ENCODE measurements at regions not wholly inside any gene's neighbourhood (a gene's known extent, or its start where the extent isn't known, plus 50 kb on each side); places are given as distances from the start of the nearest gene placed in this dataset.

- peak; percentile 57 to 90 for DNase-seq
- Histone ChIP-seq H4K12ac (ENCODE audit: low read depth, low read length) (no peak overlapping the region), H3K9ac (ENCODE audit: low read length) (no peak overlapping the region), H3K4me1 (ENCODE audit: control insufficient read depth in 1 of 2, insufficient read depth in 2 of 2, low read length in 2 of 2) (peaks cover 7 to 11% of the 10 kb centered on the region in 2 experiments), H3K27me3 (ENCODE audit: insufficient read depth, low read length) (no peaks in the 10 kb centered on the region), H2BK12ac (ENCODE audit: low read length) (peak overlapping the region; percentile 20), H2AFZ (ENCODE audit: insufficient read depth, low read length, poor library complexity) (no peak overlapping the region), H3K4me2 (ENCODE audit: low read length) (no peak overlapping the region), H2AK5ac (ENCODE audit: low read length) (no peak overlapping the region), H4K8ac (ENCODE audit: low read depth, low read length) (no peak overlapping the region), H3K4ac (ENCODE audit: low read depth, low read length) (no peak overlapping the region), H2BK5ac (ENCODE audit: low read depth, low read length, poor library complexity) (no peak overlapping the region), H4K91ac (ENCODE audit: low read depth, low read length) (no peak overlapping the region), H3K14ac (ENCODE audit: low read length) (no peak overlapping the region), H3K4me3 (ENCODE audit: low read depth, low read length) (no peak overlapping the region), H3K79me1 (ENCODE audit: low read length) (peaks cover 9% of the 10 kb centered on the region), H3K9me3 (ENCODE audit: insufficient read depth, low read depth, low read length) (peaks cover 2% of the 10 kb centered on the region), H3K18ac (ENCODE audit: low read length) (no peak overlapping the region), H3K36me3 (ENCODE audit: control insufficient read depth in 1 of 2, insufficient read depth in 2 of 2, low read length in 2 of 2) (no peaks in the 10 kb centered on the region), H2BK120ac (ENCODE audit: insufficient read depth, low read length, poor library complexity) (peak overlapping the region; percentile 74), H3K79me2 (ENCODE audit: control insufficient read depth, insufficient read depth, low read length, poor library complexity) (peaks cover 2% of the 10 kb centered on the region), H3K27ac (ENCODE audit: low read depth, low read length) (no peak overlapping the region), H3K23ac (ENCODE audit: low read length) (no peak overlapping the region)
- WGBS (ENCODE audit: extremely low coverage, insufficient coverage, insufficient read length): no CpG with 5 or more reads among the region's 2 CpGs
Measured at GRCh38 chr11:11047851-11048610, 190.2 kb upstream of the ZBED5 start.

GRCh38 chr11:11046781-11047180 lies 188.9 kb upstream of the ZBED5 start:
- Histone ChIP-seq H3K27me3 (ENCODE audit: insufficient read depth, low read length) (no peaks in the 10 kb centered on the region), H4K91ac (ENCODE audit: low read depth, low read length) (no peak overlapping the region), H3K79me1 (ENCODE audit: low read length) (peaks cover 9% of the 10 kb centered on the region), H3K4me2 (ENCODE audit: low read length) (no peak overlapping the region), H3K79me2 (ENCODE audit: control insufficient read depth, insufficient read depth, low read length, poor library complexity) (peaks cover 2% of the 10 kb centered on the region), H2BK5ac (ENCODE audit: low read depth, low read length, poor library complexity) (no peak overlapping the region), H3K9me3 (ENCODE audit: insufficient read depth, low read depth, low read length) (peaks cover 2% of the 10 kb centered on the region), H3K36me3 (ENCODE audit: control insufficient read depth in 1 of 2, insufficient read depth in 2 of 2, low read length in 2 of 2) (no peaks in the 10 kb centered on the region), H3K9ac (ENCODE audit: low read length) (no peak overlapping the region), H2AFZ (ENCODE audit: insufficient read depth, low read length, poor library complexity) (no peak overlapping the region), H2BK120ac (ENCODE audit: insufficient read depth, low read length, poor library complexity) (no peak overlapping the region), H3K4me1 (ENCODE audit: control insufficient read depth in 1 of 2, insufficient read depth in 2 of 2, low read length in 2 of 2) (peaks cover 7 to 11% of the 10 kb centered on the region in 2 experiments), H3K23ac (ENCODE audit: low read length) (no peak overlapping the region), H2BK12ac (ENCODE audit: low read length) (no peak overlapping the region), H4K8ac (ENCODE audit: low read depth, low read length) (no peak overlapping the region), H4K12ac (ENCODE audit: low read depth, low read length) (no peak overlapping the region), H3K14ac (ENCODE audit: low read length) (no peak overlapping the region), H2AK5ac (ENCODE audit: low read length) (no peak overlapping the region), H3K27ac (ENCODE audit: low read depth, low read length) (no peak overlapping the region), H3K4me3 (ENCODE audit: low read depth, low read length) (no peak overlapping the region), H3K18ac (ENCODE audit: low read length) (no peak overlapping the region), H3K4ac (ENCODE audit: low read depth, low read length) (no peak overlapping the region)
- no CpG with 5 or more reads among the region's 4 CpGs for WGBS (ENCODE audit: extremely low coverage, insufficient coverage, insufficient read length)
- peak; percentile 40 to 73 for DNase-seq

DNA sequence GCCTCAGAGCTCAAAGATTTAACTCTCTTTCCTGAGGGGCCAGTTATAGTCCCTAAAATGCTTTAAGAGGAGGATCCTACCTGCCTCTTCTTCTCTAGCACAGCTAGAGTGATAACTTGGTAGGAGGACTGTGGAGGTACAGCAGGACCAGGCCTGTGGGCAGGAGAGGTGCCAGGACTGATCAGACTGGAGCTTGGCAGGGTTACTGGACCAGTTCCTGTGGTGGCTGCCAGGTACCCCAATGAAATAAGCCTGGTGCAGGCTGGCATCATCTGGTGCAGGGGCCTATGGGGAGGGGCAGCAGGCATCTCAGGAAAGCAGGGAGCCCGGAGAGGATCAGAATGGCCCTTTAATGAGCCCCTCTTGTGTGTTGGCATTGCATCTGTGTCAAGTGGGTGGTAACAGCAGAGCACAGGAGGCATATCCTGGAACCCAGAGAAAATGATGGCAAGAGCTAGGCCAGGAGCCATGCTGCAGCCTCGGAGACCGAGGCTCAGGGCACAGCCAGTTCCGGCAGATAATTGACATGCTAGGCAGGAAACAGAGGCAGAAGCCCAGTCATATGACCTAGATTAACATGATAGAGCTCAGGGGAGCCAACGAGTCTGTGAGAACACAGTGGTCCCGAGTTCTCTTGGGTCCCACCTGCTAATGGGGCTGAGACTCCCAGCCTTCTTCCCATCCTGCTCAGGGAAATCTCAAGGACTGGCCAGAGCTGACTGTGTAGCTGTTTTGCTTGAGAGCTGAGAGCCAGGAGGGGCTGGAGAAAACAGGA lies 187.5 kb upstream of the ZBED5 start:
- no CpG with 5 or more reads among the region's 6 CpGs for WGBS (ENCODE audit: extremely low coverage, insufficient coverage, insufficient read length)
- Histone ChIP-seq H3K14ac (ENCODE audit: low read length) (no peak overlapping the region), H2BK120ac (ENCODE audit: insufficient read depth, low read length, poor library complexity) (no peak overlapping the region)

DNA sequence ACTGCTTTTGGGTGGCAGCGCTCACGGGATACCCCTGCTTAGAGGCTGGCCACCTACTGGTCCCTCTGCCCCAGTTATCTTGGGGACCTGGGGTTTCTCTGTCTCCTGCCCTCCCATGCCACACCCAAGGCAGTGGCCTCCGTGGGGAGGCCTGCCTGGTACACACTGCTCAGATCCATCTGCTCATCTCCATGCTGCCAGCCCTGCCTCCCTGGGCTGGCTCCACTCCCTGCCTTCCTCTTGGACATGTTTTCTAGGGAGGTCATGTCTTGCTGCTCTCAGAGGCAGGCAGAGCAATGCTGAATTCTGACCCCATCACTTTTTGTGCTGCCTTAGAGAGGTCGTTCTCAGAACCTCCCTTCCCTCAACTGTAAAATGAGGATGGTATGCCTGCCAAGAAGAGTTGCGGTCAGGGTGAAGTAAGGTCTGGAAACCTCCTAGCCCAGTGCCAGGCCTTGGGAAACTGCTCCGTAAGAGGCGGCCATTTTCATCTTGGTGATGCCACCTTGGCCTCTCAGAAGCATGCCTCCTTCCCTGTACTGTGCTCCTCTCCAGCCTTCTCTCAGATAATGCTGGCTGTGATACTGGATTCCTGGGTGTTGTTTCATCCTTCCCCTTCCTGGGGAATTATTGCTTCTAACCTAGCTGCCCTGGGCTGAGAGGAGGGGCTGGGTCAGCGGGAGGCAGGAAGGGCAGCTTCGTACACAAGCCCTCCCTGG lies 186.4 kb upstream of the ZBED5 start:
- Histone ChIP-seq H3K9me3 (ENCODE audit: insufficient read depth, low read depth, low read length) (peaks cover 2% of the 10 kb centered on the region), H3K23ac (ENCODE audit: low read length) (no peak overlapping the region), H4K91ac (ENCODE audit: low read depth, low read length) (no peak overlapping the region), H2AK5ac (ENCODE audit: low read length) (no peak overlapping the region), H4K8ac (ENCODE audit: low read depth, low read length) (no peak overlapping the region), H3K79me1 (ENCODE audit: low read length) (peaks cover 9% of the 10 kb centered on the region), H3K9ac (ENCODE audit: low read length) (no peak overlapping the region), H3K27me3 (ENCODE audit: insufficient read depth, low read length) (no peaks in the 10 kb centered on the region), H3K4me1 (ENCODE audit: control insufficient read depth in 1 of 2, insufficient read depth in 2 of 2, low read length in 2 of 2) (peaks cover 7 to 11% of the 10 kb centered on the region in 2 experiments), H3K14ac (ENCODE audit: low read length) (no peak overlapping the region), H4K12ac (ENCODE audit: low read depth, low read length) (no peak overlapping the region), H3K4me3 (ENCODE audit: low read depth, low read length) (no peak overlapping the region), H2BK120ac (ENCODE audit: insufficient read depth, low read length, poor library complexity) (no peak overlapping the region), H2BK5ac (ENCODE audit: low read depth, low read length, poor library complexity) (no peak overlapping the region), H3K79me2 (ENCODE audit: control insufficient read depth, insufficient read depth, low read length, poor library complexity) (peaks cover 2% of the 10 kb centered on the region), H3K4me2 (ENCODE audit: low read length) (no peak overlapping the region), H3K27ac (ENCODE audit: low read depth, low read length) (no peak overlapping the region), H2AFZ (ENCODE audit: insufficient read depth, low read length, poor library complexity) (no peak overlapping the region), H3K18ac (ENCODE audit: low read length) (no peak overlapping the region), H2BK12ac (ENCODE audit: low read length) (no peak overlapping the region), H3K4ac (ENCODE audit: low read depth, low read length) (no peak overlapping the region), H3K36me3 (ENCODE audit: control insufficient read depth in 1 of 2, insufficient read depth in 2 of 2, low read length in 2 of 2) (no peaks in the 10 kb centered on the region)
- no CpG with 5 or more reads among the region's 9 CpGs for WGBS (ENCODE audit: extremely low coverage, insufficient coverage, insufficient read length)
- DNase-seq: no peak

More for the DNA sequence above, 187.5 kb upstream of the ZBED5 start:
- peaks cover 2% of the 10 kb centered on the region for H3K9me3 ChIP-seq (ENCODE audit: insufficient read depth, low read depth, low read length)
- no peak overlapping the region for H4K12ac ChIP-seq (ENCODE audit: low read depth, low read length)
- H3K4me1 ChIP-seq (ENCODE audit: control insufficient read depth in 1 of 2, insufficient read depth in 2 of 2, low read length in 2 of 2): peaks cover 7 to 11% of the 10 kb centered on the region in 2 experiments
- H4K8ac ChIP-seq (ENCODE audit: low read depth, low read length): no peak overlapping the region
- H3K27me3 ChIP-seq (ENCODE audit: insufficient read depth, low read length): no peaks in the 10 kb centered on the region
- DNase-seq: no peak
- no peak overlapping the region for H3K18ac ChIP-seq (ENCODE audit: low read length)
- no peak overlapping the region for H3K4me2 ChIP-seq (ENCODE audit: low read length)
- no peak overlapping the region for H2BK5ac ChIP-seq (ENCODE audit: low read depth, low read length, poor library complexity)
- H2BK12ac ChIP-seq (ENCODE audit: low read length): no peak overlapping the region
- no peak overlapping the region for H3K4ac ChIP-seq (ENCODE audit: low read depth, low read length)
- H3K23ac ChIP-seq (ENCODE audit: low read length): no peak overlapping the region
- H3K27ac ChIP-seq (ENCODE audit: low read depth, low read length): no peak overlapping the region
- no peak overlapping the region for H4K91ac ChIP-seq (ENCODE audit: low read depth, low read length)
- peaks cover 9% of the 10 kb centered on the region for H3K79me1 ChIP-seq (ENCODE audit: low read length)
- H2AK5ac ChIP-seq (ENCODE audit: low read length): no peak overlapping the region
- no peak overlapping the region for H3K9ac ChIP-seq (ENCODE audit: low read length)
- peaks cover 2% of the 10 kb centered on the region for H3K79me2 ChIP-seq (ENCODE audit: control insufficient read depth, insufficient read depth, low read length, poor library complexity)
- no peak overlapping the region for H2AFZ ChIP-seq (ENCODE audit: insufficient read depth, low read length, poor library complexity)
- no peak overlapping the region for H3K4me3 ChIP-seq (ENCODE audit: low read depth, low read length)
- H3K36me3 ChIP-seq (ENCODE audit: control insufficient read depth in 1 of 2, insufficient read depth in 2 of 2, low read length in 2 of 2): no peaks in the 10 kb centered on the region

All from trophoblast cell (in vitro differentiated cells and primary cell).